RCC 7860 (cell line): ENCODE measurements at regions not wholly inside any gene's neighbourhood (a gene's known extent, or its start where the extent isn't known, plus 50 kb on each side); places are given as distances from the start of the nearest gene placed in this dataset.

Experiments used
- DNase-seq: peaks from one replicate; pipeline ENCODE4 v3.0.0-alpha.2; 2015; ENCODE audit warnings: low spot score
- FAIRE-seq: peaks from 2 replicates; lab custom pipeline; 2012; peaks lifted over from hg19 to GRCh38; lab: Jason Lieb, UNC

DNA sequence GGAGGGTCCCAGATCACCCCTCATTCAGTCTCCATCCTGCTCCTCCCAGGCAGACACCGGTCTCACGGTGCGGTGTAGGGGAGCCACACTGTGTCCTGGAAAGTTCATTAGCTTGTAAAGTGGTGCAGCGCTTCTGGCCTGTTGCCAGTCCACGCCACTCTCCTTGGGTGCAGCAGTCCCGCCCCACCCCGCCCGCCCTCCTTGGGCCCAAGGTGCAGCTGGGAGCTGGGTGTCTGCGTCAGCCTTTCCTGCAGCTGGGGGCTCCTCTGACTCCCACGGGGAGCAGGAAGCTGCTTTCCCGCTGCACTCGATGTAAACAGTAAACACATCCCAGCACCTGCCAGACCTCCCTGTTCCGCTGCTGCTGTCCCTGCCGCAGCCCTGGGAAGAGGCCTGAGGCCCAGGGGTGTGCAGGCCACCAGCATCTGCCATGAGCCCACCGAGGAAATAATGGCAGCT lies 53.8 kb upstream of the ASB18 start:
- DNase-seq: no peak
- FAIRE-seq: no peak

DNA sequence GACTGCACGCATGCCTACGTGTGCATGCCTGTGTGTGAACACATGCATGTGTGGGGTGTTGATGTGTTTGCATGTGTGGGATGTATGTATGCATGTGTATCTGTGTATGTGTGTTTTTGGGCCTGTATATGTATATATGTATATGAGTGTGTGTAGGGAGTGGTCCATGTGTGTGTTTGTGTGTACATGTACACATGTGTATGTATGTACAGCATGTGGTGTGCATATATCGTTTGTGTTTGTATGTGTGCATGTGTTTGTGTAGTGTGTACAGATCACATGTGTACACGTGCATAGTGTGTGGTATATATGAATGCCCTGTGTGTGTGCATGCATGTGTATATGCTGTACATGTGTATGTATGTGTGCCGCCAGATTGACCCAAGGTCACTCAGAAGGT lies 54.2 kb upstream of the ASB18 start:
- FAIRE-seq (no peak), DNase-seq (no peak)

DNA sequence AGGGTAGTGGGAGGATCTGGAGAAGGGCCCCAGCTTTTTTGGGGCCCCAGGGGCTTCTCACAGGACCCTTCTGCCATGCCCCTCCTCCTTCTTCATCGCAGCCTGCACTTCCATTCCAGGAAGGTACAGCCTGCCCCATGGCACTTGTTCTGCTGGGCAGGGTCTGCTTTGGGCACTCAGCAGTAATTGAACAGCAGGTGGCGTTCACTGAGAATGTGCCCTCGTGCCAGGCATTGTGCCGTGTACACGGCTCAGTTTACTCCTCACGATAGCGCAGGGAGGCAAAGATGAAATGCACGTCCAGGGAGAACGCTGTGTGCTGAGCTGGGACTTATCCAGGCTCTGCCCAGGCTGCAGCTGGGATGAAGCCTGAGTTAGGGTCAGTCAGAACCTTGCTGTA lies 54.8 kb upstream of the ASB18 start:
- DNase-seq (no peak), FAIRE-seq (no peak)

DNA sequence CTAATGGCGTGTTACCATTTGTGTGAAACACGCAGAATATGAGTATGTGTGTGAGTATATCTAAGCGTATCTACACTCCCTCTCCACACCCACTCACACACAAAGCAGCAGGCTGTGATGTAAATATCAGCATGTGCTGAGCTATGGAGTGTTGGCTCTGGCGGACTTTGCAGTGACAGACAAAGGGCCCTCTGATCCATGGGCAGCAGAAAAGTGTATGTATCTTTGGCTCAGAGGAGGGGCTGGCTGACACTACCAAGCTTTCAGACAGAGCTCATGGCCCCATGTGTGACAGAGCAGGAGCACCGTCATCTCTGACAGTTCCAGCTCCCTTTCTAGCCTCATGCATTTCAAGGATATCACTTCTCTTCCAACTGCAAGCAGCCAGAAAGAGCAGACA lies 57.2 kb upstream of the ASB18 start:
- FAIRE-seq: no peak

DNA sequence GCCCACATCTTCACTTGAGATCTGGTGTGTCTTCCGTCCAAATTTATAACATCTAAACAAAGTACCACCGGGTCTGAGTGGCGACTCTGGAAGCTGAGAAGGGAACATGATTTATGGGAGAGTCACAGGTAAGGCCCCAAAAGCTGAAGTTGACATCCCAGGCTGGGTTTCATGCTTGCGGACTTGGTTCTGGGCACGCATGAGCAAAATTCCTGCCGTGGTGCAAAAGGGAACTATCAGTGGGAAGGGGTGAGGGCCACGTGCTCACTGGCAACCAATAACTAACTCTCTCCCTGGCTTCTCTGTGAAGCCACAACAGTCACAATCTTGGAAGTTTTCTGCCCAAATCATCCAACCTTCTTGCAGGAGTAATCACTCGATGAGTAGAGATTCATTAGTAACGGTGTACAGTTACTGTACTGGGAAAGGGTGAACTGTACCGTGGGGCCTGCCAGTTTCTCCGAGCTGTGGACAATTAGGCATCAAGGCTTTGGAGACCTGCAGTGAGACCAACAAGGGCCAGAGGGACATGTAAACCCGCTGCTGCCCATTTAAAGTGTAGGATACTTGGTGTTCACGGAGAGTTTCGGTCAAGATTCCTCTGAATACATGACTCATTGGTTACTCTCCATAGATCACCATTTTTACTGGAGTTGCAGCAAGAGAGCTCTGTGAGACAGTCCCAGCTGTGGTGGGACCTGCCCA lies 69.4 kb upstream of the ASB18 start:
- FAIRE-seq: no peak
- no peak for DNase-seq

More for the DNA sequence above, 57.2 kb upstream of the ASB18 start:
- no peak for DNase-seq

DNA sequence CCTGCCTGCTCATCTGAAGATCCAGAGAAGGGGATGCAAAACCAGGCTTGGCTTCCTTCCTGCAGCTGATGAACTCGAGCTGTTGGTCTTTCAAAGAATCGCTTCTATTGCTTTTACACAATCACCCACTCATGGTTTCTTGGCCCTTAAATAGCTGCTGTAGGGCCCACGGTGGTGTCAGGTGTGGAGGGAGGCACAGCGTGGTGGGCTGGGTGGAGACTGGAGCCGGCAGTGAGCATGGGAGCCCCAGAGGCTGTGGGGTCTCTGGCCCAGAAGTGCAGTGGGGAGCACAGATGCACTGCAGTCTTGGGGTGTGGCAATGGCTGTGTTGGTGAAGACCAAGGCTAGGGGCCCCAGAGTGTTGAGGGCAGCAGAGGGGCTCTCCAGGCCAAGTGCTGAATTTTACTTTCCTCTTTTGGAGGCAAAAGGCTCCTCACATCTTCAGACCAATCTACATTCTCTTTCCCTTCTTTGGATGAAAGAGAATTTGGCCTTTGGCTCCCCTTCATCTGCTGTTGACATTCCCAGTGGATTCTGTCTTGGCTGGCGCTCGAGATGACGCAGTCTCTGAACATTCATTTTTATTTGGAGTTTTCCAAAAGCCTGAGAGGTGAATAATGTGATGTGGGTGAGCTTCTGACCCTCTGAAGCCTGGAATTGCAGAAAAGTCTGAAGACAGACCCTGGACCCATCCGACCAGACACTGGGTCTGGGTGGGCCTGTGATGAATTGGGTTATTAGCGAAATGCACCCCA lies 70.1 kb upstream of the ASB18 start:
- DNase-seq (no peak), FAIRE-seq (no peak)

DNA sequence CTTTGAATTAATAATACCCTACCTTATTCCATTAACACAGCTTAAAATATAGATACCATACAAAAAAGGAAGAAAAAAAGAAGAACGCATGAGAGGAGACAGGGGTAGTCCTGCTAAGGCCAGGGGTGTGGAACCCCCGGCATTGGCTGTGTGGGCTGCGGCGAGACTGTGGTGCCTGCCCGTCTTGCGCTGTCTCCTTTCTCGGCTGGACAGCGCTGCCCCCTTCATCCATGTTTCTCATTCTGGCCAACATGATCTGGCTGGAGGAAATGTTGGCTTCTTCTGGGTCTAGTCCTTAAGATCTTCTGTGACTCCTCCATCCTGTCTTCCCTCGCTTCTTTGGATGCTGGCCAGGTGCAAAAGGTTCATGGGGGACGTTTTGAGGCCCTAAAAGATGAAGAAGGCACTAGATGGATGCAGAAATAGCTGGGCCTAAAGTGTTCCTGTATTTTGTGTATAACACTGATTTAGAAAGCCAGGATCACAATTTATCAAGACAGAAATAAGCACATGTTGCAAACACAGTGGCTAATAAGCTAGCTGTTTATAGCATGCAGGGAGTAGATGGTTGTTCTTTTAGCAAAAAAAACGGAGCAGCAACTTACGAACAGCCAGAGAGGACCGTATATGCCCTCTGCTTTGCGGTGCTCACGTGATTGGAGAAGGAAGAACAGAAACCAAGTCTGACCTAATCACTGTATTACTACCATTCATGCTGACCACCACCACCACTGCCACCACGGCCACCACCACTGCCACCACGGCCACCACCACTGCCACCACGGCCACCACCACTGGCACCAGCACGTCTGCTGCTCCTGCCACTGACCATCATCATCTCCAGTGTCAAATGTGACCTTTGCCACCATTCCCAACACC lies 71.7 kb upstream of the ASB18 start:
- no peak for DNase-seq
- no peak for FAIRE-seq

DNA sequence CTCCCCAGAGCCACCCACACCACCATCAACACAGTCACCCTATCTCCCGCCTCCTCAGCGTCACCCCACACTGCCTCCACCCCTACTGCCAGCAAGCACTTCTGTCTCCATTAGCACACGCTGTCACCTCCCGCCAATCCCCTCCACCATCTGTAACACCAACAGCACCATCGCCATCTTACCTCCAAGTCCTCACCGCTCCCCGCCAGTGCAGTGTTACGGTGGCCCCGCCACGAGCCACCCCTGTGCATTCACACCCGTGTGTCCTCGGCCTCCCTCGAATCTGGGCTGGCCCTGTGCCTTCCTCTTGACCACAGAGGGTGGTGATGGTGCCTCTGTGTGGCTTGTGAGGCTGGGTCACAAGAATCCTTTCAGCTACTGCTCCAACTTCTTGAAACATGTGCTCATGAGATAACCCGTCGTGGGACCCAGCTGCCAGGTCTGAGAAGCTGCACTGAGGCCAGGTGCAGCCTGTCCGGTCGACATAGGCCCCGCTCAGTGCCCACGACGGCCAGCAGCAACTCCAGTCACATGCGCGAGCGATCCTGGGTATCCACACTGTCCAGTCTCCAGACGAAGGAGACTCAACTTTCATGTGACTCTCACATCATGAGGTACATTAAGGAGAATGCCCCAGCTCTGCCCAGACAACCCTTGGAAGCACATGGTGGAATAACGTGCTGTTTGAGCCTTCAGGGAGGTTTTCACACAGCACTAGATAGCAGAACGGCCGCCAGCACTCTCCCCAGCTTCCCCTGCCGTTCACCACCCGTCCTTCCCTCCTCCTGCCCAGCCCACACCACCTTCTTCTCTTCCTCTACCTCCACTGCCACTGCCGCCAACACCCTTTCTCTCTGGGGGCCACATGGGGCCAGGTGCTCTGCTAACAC lies 72.6 kb upstream of the ASB18 start:
- DNase-seq: no peak
- no peak for FAIRE-seq

DNA sequence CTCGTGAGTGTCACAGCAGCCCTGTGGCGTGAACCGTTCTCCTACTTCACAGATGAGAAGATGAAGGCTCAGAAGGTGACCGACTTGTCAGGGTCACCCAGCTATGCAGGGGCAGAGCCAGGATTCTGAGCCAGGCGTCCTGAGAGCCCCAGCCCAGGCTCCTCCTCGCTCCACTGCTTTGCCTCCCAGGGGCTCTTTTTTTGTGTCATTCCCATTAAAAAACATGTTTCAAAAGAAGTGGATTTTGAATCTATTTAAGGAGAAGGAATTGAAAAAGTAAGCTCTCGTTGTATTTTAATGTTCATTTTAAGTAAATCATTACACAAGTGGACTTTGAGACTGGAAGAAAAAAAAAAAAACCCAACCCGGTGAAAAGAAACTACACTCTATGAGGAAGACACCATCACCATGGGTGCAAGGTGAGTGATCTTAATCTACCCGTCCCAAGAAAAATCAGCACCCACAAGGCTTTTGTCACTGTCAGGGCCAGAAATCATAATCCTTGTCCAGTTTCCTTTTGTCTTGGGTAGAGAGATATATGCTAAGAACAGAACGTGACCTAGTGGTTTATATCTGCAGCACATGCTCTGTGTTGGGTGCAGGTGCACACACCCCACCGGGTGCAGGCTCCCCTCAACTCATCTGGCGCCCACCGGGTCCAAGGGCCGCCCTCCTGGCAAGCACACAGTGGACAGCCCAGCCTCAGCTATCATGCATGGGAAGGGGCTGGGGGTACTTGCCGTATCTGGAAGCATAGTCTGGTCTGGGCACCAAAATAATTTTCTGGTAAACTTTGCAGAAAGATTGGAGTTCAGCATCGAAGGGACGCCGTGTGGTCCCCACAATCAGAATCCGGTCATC lies 73.5 kb upstream of the ASB18 start:
- no peak for DNase-seq
- FAIRE-seq: no peak

DNA sequence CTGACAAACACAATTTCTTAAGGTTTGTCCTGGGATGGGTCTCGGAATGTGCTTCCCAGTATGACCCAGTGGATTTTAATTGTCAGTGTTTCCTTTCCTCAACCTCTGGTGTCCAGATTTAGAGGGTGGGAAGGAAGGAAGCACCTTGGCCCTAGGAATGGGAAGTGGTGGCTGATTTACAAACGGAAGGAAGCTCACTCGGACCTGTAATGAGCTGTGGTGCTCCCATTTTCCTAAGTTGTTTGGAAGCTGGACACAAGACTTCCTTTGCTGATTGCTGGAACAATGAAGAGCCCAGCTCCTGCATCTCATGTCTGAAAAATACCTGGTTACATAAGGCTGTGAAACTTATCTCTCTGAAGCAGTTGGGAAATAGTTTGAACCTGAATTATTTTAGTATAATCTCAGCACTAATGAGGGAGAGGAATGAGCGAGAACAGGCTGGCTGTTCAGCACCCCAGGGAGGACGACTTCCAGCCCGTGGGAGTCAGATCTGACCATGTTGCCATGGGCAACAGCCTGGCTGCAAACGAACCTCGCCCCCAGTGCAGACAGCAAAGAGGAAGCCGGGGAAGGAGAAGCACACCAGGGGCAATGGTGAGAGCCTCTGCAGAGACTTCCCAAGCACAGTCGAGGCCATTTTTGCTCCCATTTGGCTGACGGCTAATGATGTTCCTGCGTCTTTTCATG lies 74.4 kb upstream of the ASB18 start:
- DNase-seq (no peak), FAIRE-seq (no peak)

DNA sequence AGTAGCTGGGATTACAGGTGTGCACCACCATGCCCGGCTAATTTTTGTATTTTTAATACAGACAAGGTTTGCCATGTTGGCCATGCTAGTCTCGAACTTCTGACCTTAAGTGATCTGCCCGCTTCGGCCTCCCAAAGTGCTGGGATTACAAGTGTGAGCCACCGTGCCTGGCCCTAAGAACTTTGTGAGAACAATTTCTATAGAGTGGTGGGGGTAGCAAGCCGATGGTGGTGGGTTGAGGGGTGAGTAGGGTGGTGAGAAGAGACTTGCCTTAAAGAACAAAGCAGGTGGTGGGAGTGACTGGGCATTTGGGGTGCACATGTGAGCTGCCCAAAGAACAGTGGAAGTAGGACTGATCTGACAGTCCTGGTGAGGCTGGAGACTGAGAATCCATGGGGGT lies 76.0 kb upstream of the ASB18 start:
- FAIRE-seq: no peak
- DNase-seq: no peak

DNA sequence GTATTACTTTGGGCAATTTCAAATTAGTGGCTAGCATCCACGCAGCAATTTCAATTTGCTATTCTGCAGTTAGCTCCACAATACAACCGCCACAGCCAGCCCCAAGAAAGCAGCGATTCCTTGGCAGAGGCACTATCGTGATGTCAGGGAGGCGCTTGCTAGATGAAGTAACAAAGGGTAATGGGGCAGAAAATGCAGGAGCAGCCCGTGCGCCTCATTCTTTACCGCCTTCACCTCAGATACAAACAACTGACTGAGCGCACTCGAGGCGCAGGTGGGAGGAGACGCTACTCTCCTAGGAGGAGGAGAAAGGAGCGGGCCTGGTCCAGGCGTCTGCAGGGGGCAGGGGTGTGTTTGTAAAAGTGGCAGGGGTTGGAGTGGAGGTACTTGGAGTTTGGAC lies 76.9 kb upstream of the ASB18 start:
- DNase-seq (no peak), FAIRE-seq (no peak)

DNA sequence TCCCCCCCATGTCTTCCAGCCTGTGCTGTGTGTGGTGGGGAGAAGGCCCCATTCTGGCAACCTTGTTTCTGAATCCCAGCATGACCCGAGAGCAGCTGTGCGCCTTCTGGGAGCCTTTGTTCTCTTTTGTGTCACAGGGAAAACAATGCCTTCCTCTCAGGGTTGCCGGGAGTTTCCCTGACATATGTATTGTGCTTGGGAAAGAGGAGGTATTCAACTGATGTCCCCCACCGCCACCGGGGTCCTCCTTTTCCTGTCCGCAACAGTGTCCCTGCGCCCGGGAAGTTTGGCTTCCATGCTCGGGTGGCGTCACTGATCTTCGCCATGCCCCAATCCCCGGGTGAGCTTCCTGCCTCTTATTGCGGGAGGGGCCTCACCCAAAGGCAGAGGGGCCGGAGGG lies 77.5 kb upstream of the ASB18 start:
- DNase-seq (no peak), FAIRE-seq (no peak)

DNA sequence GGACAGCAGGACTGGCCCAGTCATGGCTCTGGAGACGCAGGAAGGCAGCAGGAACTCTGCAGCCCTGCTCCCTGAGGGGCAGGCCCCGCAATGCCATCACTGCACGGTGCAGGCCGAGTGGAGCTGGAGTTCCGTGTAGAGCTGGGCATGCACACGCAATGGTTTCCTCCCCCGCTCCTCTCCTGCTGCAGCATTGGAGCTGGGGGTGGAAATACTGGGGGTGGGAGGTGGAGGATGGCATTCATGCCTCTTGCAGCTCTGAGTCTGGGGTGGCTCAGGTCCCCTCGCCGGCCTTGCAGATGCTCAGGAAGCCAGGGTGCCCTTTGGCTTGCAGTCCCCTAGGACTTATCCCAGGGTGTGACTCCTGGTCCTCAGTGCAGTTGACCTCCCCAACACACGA lies 78.3 kb upstream of the ASB18 start:
- FAIRE-seq (no peak), DNase-seq (no peak)

DNA sequence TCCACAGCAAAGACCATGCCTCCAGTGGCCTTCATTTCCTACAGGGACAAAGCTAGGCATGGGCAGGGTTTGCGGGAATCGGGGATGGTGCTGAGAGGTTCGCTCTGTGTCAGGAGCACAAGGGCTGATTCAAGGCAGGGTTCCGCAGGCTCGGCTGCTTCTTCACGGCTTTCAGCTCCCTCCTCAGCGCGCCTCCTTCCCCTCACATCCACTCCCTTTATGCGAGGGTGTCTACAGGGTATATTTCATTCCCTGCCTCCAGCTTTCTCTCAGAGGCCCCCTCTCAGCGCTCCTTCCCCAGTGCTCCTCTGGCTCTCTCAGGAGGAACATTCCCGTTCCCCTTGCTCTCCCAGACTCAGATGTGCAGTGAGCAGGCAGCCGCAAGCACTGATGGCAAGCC lies 78.7 kb upstream of the ASB18 start:
- no peak for DNase-seq

DNA sequence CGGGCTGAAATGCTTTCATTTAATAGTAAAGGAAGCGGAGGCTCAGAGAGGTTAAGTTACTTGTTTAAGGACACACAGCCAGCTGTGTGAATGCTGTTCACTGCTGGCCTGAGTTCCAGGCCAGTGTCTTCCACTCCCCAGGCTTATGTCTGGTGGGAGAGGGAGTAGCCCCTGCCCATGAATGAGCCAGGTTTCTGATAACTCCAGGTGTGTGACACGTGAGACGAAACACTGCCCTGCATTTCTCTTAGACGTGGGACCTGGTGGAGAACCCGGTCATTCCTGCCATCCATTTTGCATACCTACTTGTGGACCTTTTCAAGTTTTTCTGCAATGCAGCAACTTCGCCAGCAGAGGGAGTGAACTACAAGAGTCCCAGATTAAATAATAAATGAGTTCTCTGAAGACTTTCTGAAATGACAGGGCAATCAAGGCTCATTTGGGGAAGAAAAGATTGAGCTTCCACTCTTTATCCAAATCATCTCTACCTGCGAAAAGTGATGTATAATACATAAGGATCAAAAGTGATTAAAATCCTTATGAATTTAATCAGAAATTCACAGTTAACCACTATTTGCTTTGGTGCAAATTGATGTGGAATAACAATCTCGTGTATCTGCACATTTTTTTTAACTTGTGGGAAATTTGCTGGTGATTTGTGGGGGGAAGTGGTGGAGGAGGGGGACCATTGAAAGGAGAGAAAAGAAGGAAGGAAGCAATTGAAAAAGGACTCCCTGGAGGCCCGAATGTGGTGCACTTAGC lies 79.4 kb upstream of the ASB18 start:
- FAIRE-seq (peak; percentile 56), DNase-seq (peak; percentile 49)

More for the DNA sequence above, 78.7 kb upstream of the ASB18 start:
- no peak for FAIRE-seq

DNA sequence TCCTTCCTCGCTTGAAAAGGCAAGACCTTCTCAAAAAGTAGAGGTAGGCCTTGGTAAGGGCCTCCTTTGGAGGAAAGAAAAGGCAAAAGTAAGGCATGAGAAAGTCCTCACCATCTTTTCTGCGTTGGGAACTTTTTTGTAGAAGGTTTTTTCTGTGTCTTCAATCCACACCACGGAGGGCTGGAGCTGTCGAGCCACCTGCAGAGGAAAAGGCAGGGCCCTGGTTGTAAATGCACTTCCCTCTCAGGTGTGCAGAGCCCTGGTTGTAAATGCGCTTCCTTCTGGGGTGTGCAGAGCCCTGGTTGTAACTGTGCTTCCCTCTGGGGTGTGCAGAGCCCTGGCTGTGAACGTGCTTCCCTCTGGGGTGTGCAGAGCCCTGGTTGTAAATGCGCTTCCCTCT lies 80.2 kb upstream of the ASB18 start:
- no peak for DNase-seq
- no peak for FAIRE-seq

DNA sequence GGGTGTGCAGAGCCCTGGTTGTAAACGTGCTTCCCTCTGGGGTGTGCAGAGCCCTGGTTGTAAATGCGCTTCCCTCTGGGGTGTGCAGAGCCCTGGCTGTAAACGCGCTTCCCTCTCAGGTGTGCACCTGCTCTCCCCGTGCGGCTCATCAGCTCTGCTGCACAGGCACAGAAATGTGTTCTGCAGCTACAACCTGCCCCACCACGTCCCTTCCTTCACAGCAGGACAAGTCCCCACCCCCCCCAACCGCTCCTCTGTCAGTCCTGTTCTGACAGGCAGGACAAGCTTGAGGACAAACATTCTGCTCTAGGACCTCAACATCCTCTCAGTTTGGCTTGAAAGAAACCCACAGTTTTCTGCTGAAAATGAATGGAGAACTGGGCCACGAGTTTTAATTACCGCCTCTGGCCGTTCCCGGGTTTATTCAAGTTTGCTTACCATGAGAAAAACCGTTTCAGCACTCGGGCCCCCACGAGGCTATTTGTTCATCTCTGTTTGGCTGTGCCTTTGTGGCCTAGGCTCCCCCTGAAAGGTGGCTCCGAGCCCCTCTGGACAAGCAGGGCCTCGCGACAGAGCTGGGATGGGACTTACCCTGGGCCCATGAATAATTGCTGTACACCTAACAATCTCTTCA lies 81.0 kb upstream of the ASB18 start:
- FAIRE-seq: no peak
- DNase-seq: no peak
